ENCODE measurements at regions not wholly inside any gene's neighbourhood (a gene's known extent, or its start where the extent isn't known, plus 50 kb on each side); places are given as distances from the start of the nearest gene placed in this dataset.

GRCh38 chr3:165938986-165939540 lies 101.8 kb upstream of the BCHE start:
- TF ChIP-seq BRD4 (CRISPR knock-in tag; IDR thresholded peaks at IDR 0.05): no peak
- no peak for TF ChIP-seq CTCF (CRISPR knock-in tag; IDR thresholded peaks at IDR 0.05)
- no peak for TF ChIP-seq HNRNPH1 (optimal IDR thresholded peaks at IDR 0.05; ENCODE audit: low read depth, low read length)
- no peak for TF ChIP-seq POLR2A (IDR thresholded peaks at IDR 0.05; ENCODE audit: insufficient read depth in 1 of 2, low read depth in 2 of 2, low read length in 2 of 2)
- TF ChIP-seq, protein P1, sequence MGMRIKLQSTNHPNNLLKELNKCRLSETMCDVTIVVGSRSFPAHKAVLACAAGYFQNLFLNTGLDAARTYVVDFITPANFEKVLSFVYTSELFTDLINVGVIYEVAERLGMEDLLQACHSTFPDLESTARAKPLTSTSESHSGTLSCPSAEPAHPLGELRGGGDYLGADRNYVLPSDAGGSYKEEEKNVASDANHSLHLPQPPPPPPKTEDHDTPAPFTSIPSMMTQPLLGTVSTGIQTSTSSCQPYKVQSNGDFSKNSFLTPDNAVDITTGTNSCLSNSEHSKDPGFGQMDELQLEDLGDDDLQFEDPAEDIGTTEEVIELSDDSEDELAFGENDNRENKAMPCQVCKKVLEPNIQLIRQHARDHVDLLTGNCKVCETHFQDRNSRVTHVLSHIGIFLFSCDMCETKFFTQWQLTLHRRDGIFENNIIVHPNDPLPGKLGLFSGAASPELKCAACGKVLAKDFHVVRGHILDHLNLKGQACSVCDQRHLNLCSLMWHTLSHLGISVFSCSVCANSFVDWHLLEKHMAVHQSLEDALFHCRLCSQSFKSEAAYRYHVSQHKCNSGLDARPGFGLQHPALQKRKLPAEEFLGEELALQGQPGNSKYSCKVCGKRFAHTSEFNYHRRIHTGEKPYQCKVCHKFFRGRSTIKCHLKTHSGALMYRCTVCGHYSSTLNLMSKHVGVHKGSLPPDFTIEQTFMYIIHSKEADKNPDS (CRISPR knock-in tag; IDR thresholded peaks at IDR 0.05): no peak
- TF ChIP-seq MAF1 (CRISPR knock-in tag; IDR thresholded peaks at IDR 0.05; ENCODE audit: borderline replicate concordance): no peak
- no peak for TF ChIP-seq KDM4B (CRISPR knock-in tag; IDR thresholded peaks at IDR 0.05)
- TF ChIP-seq, protein P2, sequence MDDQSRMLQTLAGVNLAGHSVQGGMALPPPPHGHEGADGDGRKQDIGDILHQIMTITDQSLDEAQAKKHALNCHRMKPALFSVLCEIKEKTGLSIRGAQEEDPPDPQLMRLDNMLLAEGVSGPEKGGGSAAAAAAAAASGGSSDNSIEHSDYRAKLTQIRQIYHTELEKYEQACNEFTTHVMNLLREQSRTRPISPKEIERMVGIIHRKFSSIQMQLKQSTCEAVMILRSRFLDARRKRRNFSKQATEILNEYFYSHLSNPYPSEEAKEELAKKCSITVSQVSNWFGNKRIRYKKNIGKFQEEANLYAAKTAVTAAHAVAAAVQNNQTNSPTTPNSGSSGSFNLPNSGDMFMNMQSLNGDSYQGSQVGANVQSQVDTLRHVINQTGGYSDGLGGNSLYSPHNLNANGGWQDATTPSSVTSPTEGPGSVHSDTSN (CRISPR knock-in tag; IDR thresholded peaks at IDR 0.05; ENCODE audit: borderline replicate concordance): no peak
- TF ChIP-seq ZNF33B (CRISPR knock-in tag; IDR thresholded peaks at IDR 0.05): no peak
- TF ChIP-seq SYNCRIP (IDR thresholded peaks at IDR 0.05; ENCODE audit: insufficient read depth, low read depth, low read length): no peak

All from HepG2 (cell line).